A673 (cell line): ENCODE measurements at regions not wholly inside any gene's neighbourhood (a gene's known extent, or its start where the extent isn't known, plus 50 kb on each side); places are given as distances from the start of the nearest gene placed in this dataset.
A peak's percentile ranks its signal among the peaks of the same experiment; 100 is the strongest.

Source experiments
- BruUV-seq: library from RNA; stranded (reverse); fragments of 400-500 nt; replicated peaks from 2 replicates; lab custom pipeline; 2021; lab: Mats Ljungman, UMichigan
- CTCF ChIA-PET: fragments of 300-600 bp; sonication (Branson Sonifier 250); formaldehyde crosslinking; loops from one replicate; lab custom pipeline; 2022; ENCODE audit warnings: antibody characterized with exemption; lab: Charles Lee
- POLR2A ChIA-PET: fragments of 300-600 bp; sonication (Branson Sonifier 250); formaldehyde crosslinking; loops from one replicate; lab custom pipeline; 2022; ENCODE audit warnings: antibody characterized with exemption; ENCODE audit not compliant: low non-redundant PET; lab: Charles Lee
- DNase-seq: peaks from one replicate; pipeline ENCODE4 v3.0.0-alpha.2; 2015; ENCODE audit warnings: low spot score
- H3K27ac ChIP-seq: fragments of 200-600 bp; sonication (generic); 2 replicates; pipeline ENCODE4 v1.5.1; 2016; ENCODE audit warnings: mixed run types, low read depth, mild to moderate bottlenecking, mixed read lengths, antibody characterized with exemption, low read length; ENCODE audit not compliant: poor library complexity, severe bottlenecking
- H3K27me3 ChIP-seq: fragments of 200-600 bp; sonication (generic); replicated peaks from 2 replicates; pipeline ENCODE4 v1.6.1; 2017; ENCODE audit warnings: mixed run types, low read depth, mild to moderate bottlenecking, mixed read lengths, antibody characterized with exemption, low read length; ENCODE audit not compliant: insufficient read depth, poor library complexity
- H3K36me3 ChIP-seq: fragments of 200-600 bp; sonication (generic); 2 replicates; pipeline ENCODE4 v1.6.1; 2016; ENCODE audit warnings: mixed run types, mild to moderate bottlenecking, mixed read lengths, antibody characterized with exemption, low read length; ENCODE audit not compliant: insufficient read depth, poor library complexity, severe bottlenecking
- H3K4me1 ChIP-seq: fragments of 200-600 bp; sonication (generic); 2 replicates; pipeline ENCODE4 v1.6.1; 2017; ENCODE audit warnings: mixed run types, mild to moderate bottlenecking, mixed read lengths, antibody characterized with exemption, low read length; ENCODE audit not compliant: insufficient read depth, poor library complexity, severe bottlenecking
- H3K4me3 ChIP-seq: fragments of 200-600 bp; sonication (generic); 2 replicates; pipeline ENCODE4 v1.5.1; 2016; ENCODE audit warnings: low read depth, mixed run types, mild to moderate bottlenecking, mixed read lengths, low read length; ENCODE audit not compliant: poor library complexity, severe bottlenecking
- H3K9me3 ChIP-seq: fragments of 200-600 bp; sonication (generic); 2 replicates; pipeline ENCODE4 v1.6.1; 2016; ENCODE audit warnings: mixed run types, low read depth, mild to moderate bottlenecking, mixed read lengths, antibody characterized with exemption, low read length; ENCODE audit not compliant: poor library complexity, severe bottlenecking
- CTCF ChIP-seq: fragments of 300-800, 200-600 bp; sonication (generic); conservative IDR thresholded peaks from 2 replicates; pipeline ENCODE4 v1.5.1; 2017; ENCODE audit warnings: low read depth, mild to moderate bottlenecking, antibody characterized with exemption, low read length, moderate library complexity, mixed read lengths
- EZH2 ChIP-seq: fragments of 200-600 bp; sonication (generic); IDR thresholded peaks from 2 replicates; pipeline ENCODE4 v1.6.1; 2017; ENCODE audit warnings: borderline replicate concordance, low read depth, mild to moderate bottlenecking, mixed read lengths, antibody characterized with exemption, low read length; ENCODE audit not compliant: poor library complexity, severe bottlenecking
- intact Hi-C: fragments of 100-400 bp; cut with micrococcal nuclease; formaldehyde crosslinking; loops from one replicate; pipeline ENCODE4 v1.10.0; 2022; ENCODE audit not compliant: unreplicated experiment

GRCh38 chr13:40863723-40864122 lies 74.3 kb downstream of the SLC25A15 start:
- POLR2A ChIA-PET: no interaction called here

GRCh38 chr13:40874138-40874779 lies 84.8 kb downstream of the SLC25A15 start:
- peak; percentile 2 for DNase-seq
- ChIA-PET CTCF (no interaction called here), POLR2A (no interaction called here)
- Histone ChIP-seq H3K27me3 (no peaks in the 10 kb centered on the region), H3K4me3 (no peak overlapping the region), H3K27ac (no peak overlapping the region), H3K9me3 (peaks cover 41% of the 10 kb centered on the region), H3K36me3 (no peaks in the 10 kb centered on the region), H3K4me1 (no peaks in the 10 kb centered on the region)
- intact Hi-C loops: no loop called here
- TF ChIP-seq EZH2 (no peak), CTCF (no peak)
- no TSS peak for BruUV-seq

More at GRCh38 chr13:40863723-40864122, 74.3 kb downstream of the SLC25A15 start:
- intact Hi-C loops: no loop called here
- DNase-seq: no peak
- BruUV-seq: no TSS peak
- H3K27ac ChIP-seq: no peak overlapping the region
- no peaks in the 10 kb centered on the region for H3K4me1 ChIP-seq
- no peaks in the 10 kb centered on the region for H3K27me3 ChIP-seq
- no peaks in the 10 kb centered on the region for H3K36me3 ChIP-seq
- no peaks in the 10 kb centered on the region for H3K9me3 ChIP-seq
- no peak for TF ChIP-seq CTCF
- H3K4me3 ChIP-seq: no peak overlapping the region
- CTCF ChIA-PET: no interaction called here

GRCh38 chr13:40875044-40875443 lies 85.6 kb downstream of the SLC25A15 start:
- Histone ChIP-seq H3K27me3 (no peaks in the 10 kb centered on the region), H3K9me3 (peaks cover 41% of the 10 kb centered on the region), H3K4me3 (no peak overlapping the region), H3K4me1 (no peaks in the 10 kb centered on the region), H3K36me3 (no peaks in the 10 kb centered on the region), H3K27ac (no peak overlapping the region)
- ChIA-PET POLR2A (no interaction called here), CTCF (no interaction called here)
- no TSS peak for BruUV-seq
- TF ChIP-seq EZH2 (no peak), CTCF (no peak)
- intact Hi-C loops: no loop called here
- no peak for DNase-seq
